AG04449 (cell line): ENCODE measurements at regions not wholly inside any gene's neighbourhood (a gene's known extent, or its start where the extent isn't known, plus 50 kb on each side); places are given as distances from the start of the nearest gene placed in this dataset.

Experiments used
- CTCF ChIA-PET: fragments of 350-600 bp; formaldehyde crosslinking; extraction: SDS; loops from one replicate; lab custom pipeline; 2021; ENCODE audit warnings: antibody characterized with exemption; lab: Yijun Ruan, JAX
- POLR2A ChIA-PET: fragments of 400-600, 350-600 bp; formaldehyde crosslinking; extraction: SDS; loops from one replicate; lab custom pipeline; 2020; ENCODE audit warnings: antibody characterized with exemption, inconsistent platforms; lab: Yijun Ruan, JAX
- DNase-seq: peaks from one replicate; pipeline ENCODE4 v3.0.0-alpha.2; 2010; ENCODE audit warnings: low read depth, low spot score
- H3K4me3 ChIP-seq: 2 replicates; pipeline ENCODE4 v1.5.1; 2011; ENCODE audit warnings: low read depth, mild to moderate bottlenecking, control low read depth, low read length
- CTCF ChIP-seq: IDR thresholded peaks from one replicate; pipeline ENCODE4 v1.5.1; 2011; ENCODE audit warnings: mild to moderate bottlenecking, moderate library complexity, low read length, control low read depth, inconsistent platforms; ENCODE audit not compliant: insufficient read depth; ENCODE audit errors: missing control alignments

- ChIA-PET POLR2A (no interaction called here), CTCF (no interaction called here)
- no peak for DNase-seq
- no peak overlapping the region for H3K4me3 ChIP-seq
- no peak for TF ChIP-seq CTCF
These were observed 262.6 kb upstream of the DOK6 start for GRCh38 chr18:69138088-69138487.

GRCh38 chr18:69143084-69143483, 257.6 kb upstream of the DOK6 start:
- ChIA-PET CTCF (no interaction called here), POLR2A (no interaction called here)
- no peak for DNase-seq
- no peak overlapping the region for H3K4me3 ChIP-seq
- no peak for TF ChIP-seq CTCF

GRCh38 chr18:69152436-69152835, 248.3 kb upstream of the DOK6 start:
- no peak for TF ChIP-seq CTCF
- ChIA-PET CTCF (no interaction called here), POLR2A (no interaction called here)
- DNase-seq: no peak
- H3K4me3 ChIP-seq: no peak overlapping the region

- ChIA-PET POLR2A (no interaction called here), CTCF (no interaction called here)
- no peak for TF ChIP-seq CTCF
- no peak overlapping the region for H3K4me3 ChIP-seq
- DNase-seq: no peak
These were observed 242.8 kb upstream of the DOK6 start for GRCh38 chr18:69157906-69158305.

- ChIA-PET CTCF (no interaction called here), POLR2A (no interaction called here)
- TF ChIP-seq CTCF: no peak
- DNase-seq: no peak
- no peak overlapping the region for H3K4me3 ChIP-seq
These were observed 241.7 kb upstream of the DOK6 start for GRCh38 chr18:69158944-69159343.

GRCh38 chr18:69161383-69162028, 239.2 kb upstream of the DOK6 start:
- ChIA-PET POLR2A (no interaction called here), CTCF (no interaction called here)
- DNase-seq: peak; percentile 5
- no peak overlapping the region for H3K4me3 ChIP-seq
- no peak for TF ChIP-seq CTCF
